Natural killer cell (primary cell): ENCODE measurements at regions not wholly inside any gene's neighbourhood (a gene's known extent, or its start where the extent isn't known, plus 50 kb on each side); places are given as distances from the start of the nearest gene placed in this dataset.
A peak's percentile ranks its signal among the peaks of the same experiment; 100 is the strongest.

Source experiments
- ATAC-seq, 3 donors: fragments of 150-1000 bp in 2 of 3; fragments of 200-7000 bp in 1 of 3; cut with Tn5 transposase; 1 replicate in 1 of 3; 2 replicates in 2 of 3; pipeline ENCODE4 v1.10.0; 2021; ENCODE audit warnings: mild to moderate bottlenecking in 2 of 3, moderate library complexity in 2 of 3
- DNase-seq, 2 donors: peaks; one replicate each; pipeline versions ENCODE4 v3.0.0 to v3.0.0-alpha.2; 2013 to 2021; ENCODE audit warnings: mixed read lengths in 1 of 2
- H3K27ac ChIP-seq: one replicate; pipeline ENCODE4 v1.5.1; 2013; ENCODE audit warnings: mild to moderate bottlenecking, low read length
- H3K27me3 ChIP-seq: one replicate; pipeline ENCODE4 v1.6.1; 2013; ENCODE audit warnings: low read length; ENCODE audit not compliant: control insufficient read depth, insufficient read depth
- H3K36me3 ChIP-seq: one replicate; pipeline ENCODE4 v1.6.1; 2013; ENCODE audit warnings: low read length; ENCODE audit not compliant: control insufficient read depth, insufficient read depth
- H3K4me1 ChIP-seq: one replicate; pipeline ENCODE4 v1.6.1; 2013; ENCODE audit warnings: low read length; ENCODE audit not compliant: control insufficient read depth, insufficient read depth
- H3K4me3 ChIP-seq: one replicate; pipeline ENCODE4 v1.5.1; 2013; ENCODE audit warnings: low read length
- H3K9me3 ChIP-seq: one replicate; pipeline ENCODE4 v1.6.1; 2013; ENCODE audit warnings: low read length; ENCODE audit not compliant: control insufficient read depth, insufficient read depth
- H3K27ac Mint-ChIP-seq, 2 donors: one replicate each; pipeline ENCODE4 v1.8.0; 2022; ENCODE audit warnings: mild to moderate bottlenecking in 2 of 2, mixed read lengths in 2 of 2, moderate library complexity in 1 of 2
- H3K27me3 Mint-ChIP-seq, 2 donors: one replicate each; pipeline ENCODE4 v1.8.0; 2022; ENCODE audit warnings: low read depth in 2 of 2, mixed read lengths in 2 of 2
- H3K36me3 Mint-ChIP-seq: one replicate; pipeline ENCODE4 v1.8.0; 2022; ENCODE audit warnings: mixed read lengths
- H3K4me1 Mint-ChIP-seq, 2 donors: one replicate each; pipeline ENCODE4 v1.8.0; 2022; ENCODE audit warnings: mixed read lengths in 2 of 2
- H3K4me3 Mint-ChIP-seq: one replicate; pipeline ENCODE4 v1.8.0; 2022; ENCODE audit warnings: mild to moderate bottlenecking, moderate library complexity, mixed read lengths
- H3K9me3 Mint-ChIP-seq, 2 donors: one replicate each; pipeline ENCODE4 v1.8.0; 2022; ENCODE audit warnings: mixed read lengths in 2 of 2
- CTCF ChIP-seq: fragments of 200-600 bp; IDR thresholded peaks from one replicate; pipeline ENCODE4 v1.8.0; 2022; ENCODE audit warnings: antibody characterized with exemption
- WGBS: methylation state at CpG from one replicate; pipeline ENCODE4 v1.1.7; 2013; ENCODE audit warnings: missing lambda C conversion rate; ENCODE audit not compliant: insufficient coverage; 5-methylcytosine and 5-hydroxymethylcytosine counted together
- intact Hi-C: fragments of 100-400 bp; cut with micrococcal nuclease; formaldehyde crosslinking; loops from one replicate; pipeline ENCODE4 v1.14.2; 2022

GRCh38 chr6:30806581-30807183, 62.3 kb upstream of the IER3 start:
- H3K36me3 ChIP-seq: no peaks in the 10 kb centered on the region
- H3K27ac ChIP-seq: no peak overlapping the region
- no peaks in the 10 kb centered on the region for H3K9me3 ChIP-seq
- TF ChIP-seq CTCF: no peak
- 84% methylated on average over 14 of the region's 14 CpGs for WGBS
- Mint-ChIP-seq H3K27me3 (no peaks in the 10 kb centered on the region), H3K4me3 (no peak overlapping the region), H3K4me1 (peaks cover 12 to 18% of the 10 kb centered on the region in 2 donors), H3K27ac (no peak overlapping the region), H3K36me3 (no peaks in the 10 kb centered on the region), H3K9me3 (no peaks in the 10 kb centered on the region)
- ATAC-seq (no peak), DNase-seq (no peak)
- intact Hi-C loops: no loop called here
- no peak overlapping the region for H3K4me3 ChIP-seq
- no peaks in the 10 kb centered on the region for H3K27me3 ChIP-seq
- peaks cover 10% of the 10 kb centered on the region for H3K4me1 ChIP-seq

- Mint-ChIP-seq H3K9me3 (no peaks in the 10 kb centered on the region), H3K36me3 (no peaks in the 10 kb centered on the region), H3K27ac (no peak overlapping the region), H3K27me3 (no peaks in the 10 kb centered on the region), H3K4me3 (no peak overlapping the region), H3K4me1 (peaks cover 12 to 18% of the 10 kb centered on the region in 2 donors)
- WGBS: 93% methylated on average over 1 of the region's 1 CpG
- Histone ChIP-seq H3K4me1 (peaks cover 4% of the 10 kb centered on the region), H3K27me3 (no peaks in the 10 kb centered on the region), H3K27ac (no peak overlapping the region), H3K4me3 (no peak overlapping the region), H3K9me3 (no peaks in the 10 kb centered on the region), H3K36me3 (no peaks in the 10 kb centered on the region)
- ATAC-seq (no peak), DNase-seq (no peak)
- TF ChIP-seq CTCF: no peak
- intact Hi-C loops: no loop called here
These were observed 60.0 kb upstream of the IER3 start for GRCh38 chr6:30804333-30804732.

GRCh38 chr6:30802731-30803130, 58.4 kb upstream of the IER3 start:
- Histone ChIP-seq H3K4me3 (no peak overlapping the region), H3K36me3 (no peaks in the 10 kb centered on the region), H3K27ac (no peak overlapping the region), H3K9me3 (no peaks in the 10 kb centered on the region), H3K27me3 (no peaks in the 10 kb centered on the region), H3K4me1 (peaks cover 4% of the 10 kb centered on the region)
- no peaks in the 10 kb centered on the region for H3K36me3 Mint-ChIP-seq
- H3K27me3 Mint-ChIP-seq: no peaks in the 10 kb centered on the region
- DNase-seq: no peak
- no peaks in the 10 kb centered on the region for H3K9me3 Mint-ChIP-seq
- TF ChIP-seq CTCF: no peak
- intact Hi-C loops: no loop called here
- peaks cover 12 to 18% of the 10 kb centered on the region in 2 donors for H3K4me1 Mint-ChIP-seq
- no peak overlapping the region for H3K4me3 Mint-ChIP-seq
- WGBS: 100% methylated on average over 1 of the region's 1 CpG
- peak; percentile 27 to 62 (median 54) for ATAC-seq
- no peak overlapping the region for H3K27ac Mint-ChIP-seq

DNA sequence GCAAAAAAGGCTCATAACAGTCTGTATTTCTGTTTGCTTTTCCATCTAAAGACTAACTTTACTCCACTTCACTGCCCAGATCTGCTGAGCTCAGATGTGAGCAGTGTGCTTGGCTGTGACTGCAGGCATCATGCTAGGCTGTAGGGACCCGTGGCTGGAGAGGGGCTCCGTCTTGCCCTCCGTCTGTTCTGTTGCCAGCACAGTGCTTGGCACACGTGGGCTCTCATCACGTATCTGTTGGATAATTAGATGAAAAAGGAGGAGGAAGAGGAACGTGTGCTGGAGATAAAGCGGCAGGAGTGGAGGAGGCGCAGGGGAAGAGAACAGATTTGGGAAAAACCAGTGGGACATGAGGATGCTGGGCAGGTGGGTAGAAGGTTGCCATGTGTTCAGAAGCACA, 57.6 kb upstream of the IER3 start:
- H3K27me3 ChIP-seq: no peaks in the 10 kb centered on the region
- ATAC-seq (no peak), DNase-seq (no peak)
- H3K4me1 ChIP-seq: peaks cover 4% of the 10 kb centered on the region
- Mint-ChIP-seq H3K27me3 (no peaks in the 10 kb centered on the region), H3K36me3 (no peaks in the 10 kb centered on the region), H3K4me3 (no peak overlapping the region), H3K4me1 (peaks cover 12 to 18% of the 10 kb centered on the region in 2 donors), H3K27ac (no peak overlapping the region), H3K9me3 (no peaks in the 10 kb centered on the region)
- H3K27ac ChIP-seq: no peak overlapping the region
- TF ChIP-seq CTCF: no peak
- no peaks in the 10 kb centered on the region for H3K36me3 ChIP-seq
- H3K9me3 ChIP-seq: no peaks in the 10 kb centered on the region
- H3K4me3 ChIP-seq: no peak overlapping the region
- 81% methylated on average over 8 of the region's 8 CpGs for WGBS
- intact Hi-C loops: no loop called here
